IMR-90 (cell line): ENCODE measurements at regions not wholly inside any gene's neighbourhood (a gene's known extent, or its start where the extent isn't known, plus 50 kb on each side); places are given as distances from the start of the nearest gene placed in this dataset.

Source experiments
- ATAC-seq: fragments of 200-7000 bp; cut with Tn5 transposase; 2 replicates; pipeline ENCODE4 v1.9.1; 2020; ENCODE audit warnings: low read depth, mild to moderate bottlenecking, moderate library complexity
- BruUV-seq: library from RNA; stranded (reverse); fragments of 400-500 nt; replicated peaks from 2 replicates; lab custom pipeline; 2021; lab: Mats Ljungman, UMichigan
- CTCF ChIA-PET: fragments of 300-600 bp; formaldehyde crosslinking; extraction: SDS; loops from one replicate; lab custom pipeline; 2021; ENCODE audit warnings: antibody characterized with exemption; lab: Yijun Ruan, JAX
- POLR2A ChIA-PET: fragments of 300-600 bp; sonication (Branson Sonifier 250); formaldehyde crosslinking; loops from one replicate; lab custom pipeline; 2022; ENCODE audit warnings: antibody characterized with exemption; ENCODE audit not compliant: unreplicated experiment; lab: Charles Lee
- DNase-seq: peaks from one replicate; pipeline ENCODE4 v3.0.0; 2013
- H2AFZ ChIP-seq: replicated peaks from 2 replicates; pipeline ENCODE3; 2013; ENCODE audit warnings: low read length, mild to moderate bottlenecking; ENCODE audit not compliant: poor library complexity
- H2AK5ac ChIP-seq: 2 replicates; pipeline ENCODE4 v1.6.1; 2013; ENCODE audit warnings: low read depth, low read length, inconsistent platforms
- H2AK9ac ChIP-seq: replicated peaks from 2 replicates; pipeline ENCODE3; 2013; ENCODE audit warnings: mild to moderate bottlenecking, low read depth, low read length, moderate library complexity; ENCODE audit not compliant: poor library complexity
- H2BK120ac ChIP-seq: 2 replicates; pipeline ENCODE4 v1.6.1; 2013; ENCODE audit warnings: low read depth, low read length, inconsistent platforms
- H2BK15ac ChIP-seq: 3 replicates; pipeline ENCODE4 v1.6.1; 2013; ENCODE audit warnings: low read depth, low read length, inconsistent platforms
- H2BK20ac ChIP-seq: 2 replicates; pipeline ENCODE4 v1.6.1; 2013; ENCODE audit warnings: low read depth, mild to moderate bottlenecking, inconsistent platforms, low read length, moderate library complexity
- H2BK5ac ChIP-seq: 2 replicates; pipeline ENCODE4 v1.6.1; 2013; ENCODE audit warnings: mild to moderate bottlenecking, low read depth, low read length, inconsistent platforms; ENCODE audit not compliant: poor library complexity, severe bottlenecking
- H3K14ac ChIP-seq: replicated peaks from 2 replicates; pipeline ENCODE4 v1.6.1; 2013; ENCODE audit warnings: low read depth, low read length, inconsistent platforms
- H3K18ac ChIP-seq: 2 replicates; pipeline ENCODE4 v1.6.1; 2013; ENCODE audit warnings: low read depth, low read length, control low read depth
- H3K23ac ChIP-seq: 2 replicates; pipeline ENCODE4 v1.6.1; 2013; ENCODE audit warnings: low read depth, low read length, inconsistent platforms
- H3K27ac ChIP-seq: 2 replicates; pipeline ENCODE4 v1.5.1; 2013; ENCODE audit warnings: mild to moderate bottlenecking, control low read depth, low read length; ENCODE audit not compliant: insufficient read depth
- H3K27me3 ChIP-seq: 2 replicates; pipeline ENCODE4 v1.6.1; 2013; ENCODE audit warnings: low read length; ENCODE audit not compliant: control insufficient read depth, insufficient read depth
- H3K36me3 ChIP-seq: 2 replicates; pipeline ENCODE4 v1.6.1; 2013; ENCODE audit warnings: low read length, mixed read lengths; ENCODE audit not compliant: control insufficient read depth, insufficient read depth
- H3K4ac ChIP-seq: 2 replicates; pipeline ENCODE4 v1.6.1; 2013; ENCODE audit warnings: low read depth, low read length, inconsistent platforms
- H3K4me1 ChIP-seq: 2 replicates; pipeline ENCODE4 v1.6.1; 2013; ENCODE audit warnings: low read length, mixed read lengths; ENCODE audit not compliant: control insufficient read depth, insufficient read depth
- H3K4me2 ChIP-seq: 2 replicates; pipeline ENCODE4 v1.6.1; 2013; ENCODE audit warnings: low read depth, mild to moderate bottlenecking, control low read depth, low read length, moderate library complexity
- H3K4me3 ChIP-seq: 2 replicates; pipeline ENCODE4 v1.5.1; 2013; ENCODE audit warnings: low read depth, mild to moderate bottlenecking, control low read depth, low read length, moderate library complexity; ENCODE audit not compliant: insufficient read depth
- H3K56ac ChIP-seq: 2 replicates; pipeline ENCODE4 v1.6.1; 2013; ENCODE audit warnings: low read length, inconsistent platforms; ENCODE audit not compliant: insufficient read depth; ENCODE audit errors: extremely low read depth
- H3K79me1 ChIP-seq, 2 experiments: 2 replicates each; pipeline ENCODE4 v1.6.1; 2013; ENCODE audit warnings: low read length in 2 of 2, inconsistent platforms in 1 of 2, low read depth in 1 of 2
- H3K9ac ChIP-seq: 2 replicates; pipeline ENCODE4 v1.6.1; 2013; ENCODE audit warnings: low read depth, low read length, control low read depth
- H3K9me1 ChIP-seq: 2 replicates; pipeline ENCODE4 v1.6.1; 2013; ENCODE audit warnings: low read length, inconsistent platforms; ENCODE audit not compliant: insufficient read depth
- H3K9me3 ChIP-seq: 2 replicates; pipeline ENCODE4 v1.6.1; 2013; ENCODE audit warnings: low read length; ENCODE audit not compliant: control insufficient read depth, insufficient read depth
- H4K20me1 ChIP-seq: 2 replicates; pipeline ENCODE4 v1.6.1; 2013; ENCODE audit warnings: low read length, inconsistent platforms; ENCODE audit not compliant: insufficient read depth
- H4K5ac ChIP-seq: 2 replicates; pipeline ENCODE4 v1.6.1; 2013; ENCODE audit warnings: mild to moderate bottlenecking, low read depth, low read length, control low read depth
- H4K8ac ChIP-seq, 2 experiments: 2 replicates each; pipeline ENCODE4 v1.6.1; 2013; ENCODE audit warnings: low read depth in 2 of 2, low read length in 2 of 2, control low read depth in 1 of 2, inconsistent platforms in 1 of 2
- H4K91ac ChIP-seq: 2 replicates; pipeline ENCODE4 v1.6.1; 2013; ENCODE audit warnings: low read depth, low read length, inconsistent platforms; ENCODE audit not compliant: insufficient read depth
- BHLHE40 ChIP-seq: fragments of 150-350 bp; IDR thresholded peaks from 2 replicates; pipeline ENCODE4 v1.6.1; 2016; ENCODE audit warnings: mild to moderate bottlenecking, low read depth, low read length
- CEBPB ChIP-seq: IDR thresholded peaks from 2 replicates; pipeline ENCODE4 v1.6.1; 2012; ENCODE audit warnings: low read depth, low read length, improper control_type of control experiment
- FOS ChIP-seq: fragments of 150-350 bp; IDR thresholded peaks from 2 replicates; pipeline ENCODE4 v1.6.1; 2016; ENCODE audit warnings: low read depth, low read length
- MAFK ChIP-seq: IDR thresholded peaks from 2 replicates; pipeline ENCODE4 v1.6.1; 2012; ENCODE audit warnings: low read depth, low read length, improper control_type of control experiment
- MAZ ChIP-seq: IDR thresholded peaks from 2 replicates; pipeline ENCODE4 v1.6.1; 2012; ENCODE audit warnings: low read depth, mild to moderate bottlenecking, low read length, improper control_type of control experiment, moderate library complexity, borderline replicate concordance
- MXI1 ChIP-seq: IDR thresholded peaks from 2 replicates; pipeline ENCODE4 v1.6.1; 2012; ENCODE audit warnings: low read depth, mild to moderate bottlenecking, low read length, moderate library complexity, borderline replicate concordance
- NFE2L2 ChIP-seq: fragments of 150-350 bp; IDR thresholded peaks from 2 replicates; pipeline ENCODE4 v1.6.1; 2016; ENCODE audit warnings: low read depth, mild to moderate bottlenecking, low read length
- POLR2A ChIP-seq: IDR thresholded peaks from 2 replicates; pipeline ENCODE4 v1.6.1; 2012; ENCODE audit warnings: mild to moderate bottlenecking, low read depth, low read length
- RAD21 ChIP-seq: IDR thresholded peaks from 2 replicates; pipeline ENCODE4 v1.6.1; 2012; ENCODE audit warnings: low read length, improper control_type of control experiment
- RCOR1 ChIP-seq: IDR thresholded peaks from 2 replicates; pipeline ENCODE4 v1.6.1; 2012; ENCODE audit warnings: mild to moderate bottlenecking, low read length, improper control_type of control experiment; ENCODE audit not compliant: insufficient replicate concordance
- RFX5 ChIP-seq: IDR thresholded peaks from 2 replicates; pipeline ENCODE4 v1.8.0; 2012; ENCODE audit warnings: low read depth, mild to moderate bottlenecking, low read length, moderate library complexity
- SMC3 ChIP-seq: fragments of 150-350 bp; IDR thresholded peaks from 2 replicates; pipeline ENCODE4 v1.6.1; 2016; ENCODE audit warnings: low read depth, mild to moderate bottlenecking, antibody characterized with exemption, low read length, moderate library complexity
- whole genome bisulfite sequencing, 2 experiments: methylation state at CpG; one replicate each; pipeline versions ENCODE4 v1.1.5 to v1.1.7; 2013; ENCODE audit warnings: missing lambda C conversion rate in 2 of 2; ENCODE audit not compliant: insufficient read length in 1 of 2; ENCODE audit errors: extremely low coverage in 2 of 2; 5-methylcytosine and 5-hydroxymethylcytosine counted together
- dilution Hi-C: fragments of 300-500 bp; cut with HindIII; formaldehyde crosslinking; loops from one replicate; pipeline ENCODE4 v1.14.3; 2018; ENCODE audit warnings: low sequenced_read_pairs; ENCODE audit not compliant: unreplicated experiment
- in situ Hi-C: fragments of 300-500 bp; cut with MboI; formaldehyde crosslinking; loops from 3 replicates; pipeline ENCODE4 v1.14.3; 2019; ENCODE audit warnings: low sequenced_read_pairs, inconsistent platforms, mixed read lengths
- intact Hi-C: fragments of 100-400 bp; cut with micrococcal nuclease; formaldehyde crosslinking; loops from 2 replicates; pipeline ENCODE4 v1.10.0; 2022
- TF ChIP-seq, protein P1 (sequence below): fragments of 150-350 bp; IDR thresholded peaks from 2 replicates; pipeline ENCODE4 v1.6.1; 2016; ENCODE audit warnings: low read depth, mild to moderate bottlenecking, low read length, moderate library complexity, borderline replicate concordance
- TF ChIP-seq, protein P2 (sequence below): conservative IDR thresholded peaks from 2 replicates; pipeline ENCODE4 v1.5.1; 2012; ENCODE audit warnings: mild to moderate bottlenecking, low read depth, low read length, improper control_type of control experiment
- TF ChIP-seq, protein P3 (sequence below): fragments of 150-350 bp; IDR thresholded peaks from 2 replicates; pipeline ENCODE4 v1.6.1; 2017; ENCODE audit warnings: mild to moderate bottlenecking, antibody characterized with exemption, low read length, low read depth

DNA sequence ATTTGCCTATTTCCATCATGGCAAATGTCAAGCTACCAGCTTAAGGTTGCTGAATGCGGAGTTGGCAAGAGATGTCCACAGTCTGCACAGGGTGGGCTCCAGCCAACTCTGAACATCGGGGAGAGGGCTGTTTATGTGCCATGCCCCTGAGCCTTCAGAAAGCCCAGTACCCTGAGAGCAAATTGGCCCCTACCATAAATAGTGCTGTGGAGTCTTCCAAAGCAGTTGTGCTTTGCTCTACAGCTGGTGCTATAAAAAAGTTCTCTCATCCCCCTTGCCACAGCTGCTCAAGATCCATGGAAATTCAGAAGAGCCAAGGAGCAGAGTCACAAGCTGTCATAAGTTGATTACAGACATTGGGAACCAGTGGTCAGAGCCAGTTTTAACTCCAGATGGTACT lies 85.6 kb upstream of the CLDN14 start:
- no peak overlapping the region for H3K18ac ChIP-seq
- H2BK20ac ChIP-seq, result no peak overlapping the region
- no peak overlapping the region for H2BK15ac ChIP-seq
- H2BK5ac ChIP-seq, result no peak overlapping the region
- no peaks in the 10 kb centered on the region for H3K9me1 ChIP-seq
- no peak overlapping the region for H2AK9ac ChIP-seq
- H4K8ac ChIP-seq, result no peak overlapping the region
- TF ChIP-seq MAZ (no peak), CEBPB (no peak), RFX5 (no peak), MAFK (no peak), POLR2A (no peak), NFE2L2 (no peak), MXI1 (no peak), RCOR1 (no peak), SMC3 (no peak), FOS (no peak), RAD21 (no peak), BHLHE40 (no peak)
- TF ChIP-seq, protein P1, sequence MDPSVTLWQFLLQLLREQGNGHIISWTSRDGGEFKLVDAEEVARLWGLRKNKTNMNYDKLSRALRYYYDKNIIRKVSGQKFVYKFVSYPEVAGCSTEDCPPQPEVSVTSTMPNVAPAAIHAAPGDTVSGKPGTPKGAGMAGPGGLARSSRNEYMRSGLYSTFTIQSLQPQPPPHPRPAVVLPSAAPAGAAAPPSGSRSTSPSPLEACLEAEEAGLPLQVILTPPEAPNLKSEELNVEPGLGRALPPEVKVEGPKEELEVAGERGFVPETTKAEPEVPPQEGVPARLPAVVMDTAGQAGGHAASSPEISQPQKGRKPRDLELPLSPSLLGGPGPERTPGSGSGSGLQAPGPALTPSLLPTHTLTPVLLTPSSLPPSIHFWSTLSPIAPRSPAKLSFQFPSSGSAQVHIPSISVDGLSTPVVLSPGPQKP, result no peak
- TF ChIP-seq, protein P2, sequence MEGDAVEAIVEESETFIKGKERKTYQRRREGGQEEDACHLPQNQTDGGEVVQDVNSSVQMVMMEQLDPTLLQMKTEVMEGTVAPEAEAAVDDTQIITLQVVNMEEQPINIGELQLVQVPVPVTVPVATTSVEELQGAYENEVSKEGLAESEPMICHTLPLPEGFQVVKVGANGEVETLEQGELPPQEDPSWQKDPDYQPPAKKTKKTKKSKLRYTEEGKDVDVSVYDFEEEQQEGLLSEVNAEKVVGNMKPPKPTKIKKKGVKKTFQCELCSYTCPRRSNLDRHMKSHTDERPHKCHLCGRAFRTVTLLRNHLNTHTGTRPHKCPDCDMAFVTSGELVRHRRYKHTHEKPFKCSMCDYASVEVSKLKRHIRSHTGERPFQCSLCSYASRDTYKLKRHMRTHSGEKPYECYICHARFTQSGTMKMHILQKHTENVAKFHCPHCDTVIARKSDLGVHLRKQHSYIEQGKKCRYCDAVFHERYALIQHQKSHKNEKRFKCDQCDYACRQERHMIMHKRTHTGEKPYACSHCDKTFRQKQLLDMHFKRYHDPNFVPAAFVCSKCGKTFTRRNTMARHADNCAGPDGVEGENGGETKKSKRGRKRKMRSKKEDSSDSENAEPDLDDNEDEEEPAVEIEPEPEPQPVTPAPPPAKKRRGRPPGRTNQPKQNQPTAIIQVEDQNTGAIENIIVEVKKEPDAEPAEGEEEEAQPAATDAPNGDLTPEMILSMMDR, result no peak
- TF ChIP-seq, protein P3, sequence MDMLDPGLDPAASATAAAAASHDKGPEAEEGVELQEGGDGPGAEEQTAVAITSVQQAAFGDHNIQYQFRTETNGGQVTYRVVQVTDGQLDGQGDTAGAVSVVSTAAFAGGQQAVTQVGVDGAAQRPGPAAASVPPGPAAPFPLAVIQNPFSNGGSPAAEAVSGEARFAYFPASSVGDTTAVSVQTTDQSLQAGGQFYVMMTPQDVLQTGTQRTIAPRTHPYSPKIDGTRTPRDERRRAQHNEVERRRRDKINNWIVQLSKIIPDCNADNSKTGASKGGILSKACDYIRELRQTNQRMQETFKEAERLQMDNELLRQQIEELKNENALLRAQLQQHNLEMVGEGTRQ, result no peak
- no peak overlapping the region for H2AK5ac ChIP-seq
- H3K4me1 ChIP-seq, result no peaks in the 10 kb centered on the region
- H3K9me3 ChIP-seq, result peaks cover 11% of the 10 kb centered on the region
- no peaks in the 10 kb centered on the region for H3K36me3 ChIP-seq
- H3K4me3 ChIP-seq, result no peak overlapping the region
- no peaks in the 10 kb centered on the region for H4K20me1 ChIP-seq
- H3K9ac ChIP-seq, result no peak overlapping the region
- no TSS peak for BruUV-seq
- ATAC-seq (no peak), DNase-seq (no peak)
- peaks cover 64% of the 10 kb centered on the region for H3K27me3 ChIP-seq
- POLR2A ChIA-PET, result no interaction called here
- intact Hi-C loops, result no loop called here
- no peak overlapping the region for H3K27ac ChIP-seq
- no peak overlapping the region for H3K23ac ChIP-seq
- WGBS, 2 experiments, result no CpG with 5 or more reads among the region's 2 CpGs
- H2BK120ac ChIP-seq, result no peak overlapping the region
- in situ Hi-C loops, result no loop called here
- H3K14ac ChIP-seq, result no peak overlapping the region
- CTCF ChIA-PET, result no interaction called here
- dilution Hi-C loops, result no loop called here
- no peaks in the 10 kb centered on the region for H3K79me1 ChIP-seq
- H3K4ac ChIP-seq, result no peak overlapping the region
- H4K91ac ChIP-seq, result no peak overlapping the region
- no peak overlapping the region for H3K56ac ChIP-seq
- no peak overlapping the region for H4K5ac ChIP-seq
- no peak overlapping the region for H2AFZ ChIP-seq
- H3K4me2 ChIP-seq, result no peak overlapping the region
